Activated CD4-positive, alpha-beta memory T cell treated with anti-CD3 and anti-CD28 coated beads, Interleukin-2, amount 10 ng/mL, durations not matched to agents 7 days and 5 days (primary cell): ENCODE measurements at regions not wholly inside any gene's neighbourhood (a gene's known extent, or its start where the extent isn't known, plus 50 kb on each side); places are given as distances from the start of the nearest gene placed in this dataset.

ENCODE experiments used
- CTCF ChIA-PET: fragments of 350-600 bp; sonication (Branson Sonifier 250); formaldehyde crosslinking; loops from one replicate; lab custom pipeline; 2021; ENCODE audit warnings: antibody characterized with exemption, inconsistent platforms; lab: Charles Lee
- POLR2A ChIA-PET: fragments of 350-600 bp; sonication (Branson Sonifier 250); formaldehyde crosslinking; loops from one replicate; lab custom pipeline; 2021; ENCODE audit warnings: antibody characterized with exemption; lab: Charles Lee
- DNase-seq: peaks from one replicate; pipeline ENCODE4 v3.0.0-alpha.2; 2020
- H3K27ac Mint-ChIP-seq: one replicate; pipeline ENCODE4 v1.8.0; 2021; ENCODE audit warnings: mild to moderate bottlenecking, mixed read lengths
- H3K27me3 Mint-ChIP-seq: one replicate; pipeline ENCODE4 v1.8.0; 2021; ENCODE audit warnings: mixed read lengths
- H3K36me3 Mint-ChIP-seq: one replicate; pipeline ENCODE4 v1.8.0; 2021; ENCODE audit warnings: low read depth, mixed read lengths
- H3K4me1 Mint-ChIP-seq: one replicate; pipeline ENCODE4 v1.8.0; 2021; ENCODE audit warnings: mixed read lengths
- H3K4me3 Mint-ChIP-seq: one replicate; pipeline ENCODE4 v1.8.0; 2021; ENCODE audit warnings: mild to moderate bottlenecking, mixed read lengths
- H3K9me3 Mint-ChIP-seq: one replicate; pipeline ENCODE4 v1.8.0; 2021; ENCODE audit warnings: mixed read lengths

GRCh38 chr4:187183346-187183745, 459.7 kb upstream of the FAT1 start:
- ChIA-PET POLR2A (no interaction called here), CTCF (no interaction called here)

GRCh38 chr4:187183826-187184225, 460.2 kb upstream of the FAT1 start:
- H3K27ac Mint-ChIP-seq = no peak overlapping the region
- no peaks in the 10 kb centered on the region for H3K27me3 Mint-ChIP-seq
- H3K4me1 Mint-ChIP-seq = no peaks in the 10 kb centered on the region
- H3K9me3 Mint-ChIP-seq = no peaks in the 10 kb centered on the region
- DNase-seq = no peak
- POLR2A ChIA-PET = no interaction called here
- no peaks in the 10 kb centered on the region for H3K36me3 Mint-ChIP-seq
- CTCF ChIA-PET = no interaction called here
- no peak overlapping the region for H3K4me3 Mint-ChIP-seq

More at GRCh38 chr4:187183346-187183745, 459.7 kb upstream of the FAT1 start:
- no peaks in the 10 kb centered on the region for H3K4me1 Mint-ChIP-seq
- DNase-seq = no peak
- H3K27ac Mint-ChIP-seq = no peak overlapping the region
- H3K27me3 Mint-ChIP-seq = no peaks in the 10 kb centered on the region
- no peak overlapping the region for H3K4me3 Mint-ChIP-seq
- H3K9me3 Mint-ChIP-seq = no peaks in the 10 kb centered on the region
- H3K36me3 Mint-ChIP-seq = no peaks in the 10 kb centered on the region

GRCh38 chr4:187184508-187184907, 460.9 kb upstream of the FAT1 start:
- CTCF ChIA-PET = no interaction called here
- Mint-ChIP-seq H3K4me3 (no peak overlapping the region), H3K36me3 (no peaks in the 10 kb centered on the region), H3K4me1 (no peaks in the 10 kb centered on the region), H3K9me3 (peaks cover under 1% of the 10 kb centered on the region), H3K27ac (no peak overlapping the region), H3K27me3 (no peaks in the 10 kb centered on the region)
- POLR2A ChIA-PET = no interaction called here
- no peak for DNase-seq

GRCh38 chr4:187188118-187188517, 464.5 kb upstream of the FAT1 start:
- H3K27ac Mint-ChIP-seq = no peak overlapping the region
- no peak for DNase-seq
- H3K4me1 Mint-ChIP-seq = no peaks in the 10 kb centered on the region
- no peaks in the 10 kb centered on the region for H3K36me3 Mint-ChIP-seq
- peaks cover 10% of the 10 kb centered on the region for H3K9me3 Mint-ChIP-seq
- ChIA-PET POLR2A (no interaction called here), CTCF (interaction anchor here (0.7 kb wide), 1 partner anchor 365 kb away, joined by 3 read pairs; no protein-coding TSS in a partner anchor)
- H3K4me3 Mint-ChIP-seq = no peak overlapping the region
- no peaks in the 10 kb centered on the region for H3K27me3 Mint-ChIP-seq

DNA sequence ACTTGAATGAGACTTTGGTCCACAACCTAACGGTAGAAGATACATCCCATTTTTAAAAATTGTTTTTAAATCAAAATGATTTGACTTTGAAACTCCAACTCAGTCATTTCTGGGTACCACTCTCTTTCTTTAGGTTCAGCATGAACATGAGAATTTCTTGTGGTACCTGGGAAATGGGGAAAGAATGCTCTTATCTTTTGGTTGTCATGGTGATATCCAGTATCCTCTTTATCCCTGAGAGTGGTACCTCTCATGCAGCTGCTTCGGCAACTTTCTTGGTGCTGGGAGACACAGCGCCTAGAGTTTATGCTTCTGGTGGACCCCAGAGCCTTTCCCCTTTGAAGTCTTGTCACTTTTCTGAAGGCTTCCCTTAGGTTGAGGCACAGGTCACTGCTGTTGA, 465.1 kb upstream of the FAT1 start:
- H3K4me1 Mint-ChIP-seq = no peaks in the 10 kb centered on the region
- no peaks in the 10 kb centered on the region for H3K27me3 Mint-ChIP-seq
- H3K4me3 Mint-ChIP-seq = no peak overlapping the region
- POLR2A ChIA-PET = no interaction called here
- H3K36me3 Mint-ChIP-seq = no peaks in the 10 kb centered on the region
- DNase-seq = no peak
- H3K9me3 Mint-ChIP-seq = peaks cover 10% of the 10 kb centered on the region
- CTCF ChIA-PET = interaction anchor here (0.7 kb wide), 1 partner anchor 365 kb away, joined by 3 read pairs; no protein-coding TSS in a partner anchor
- no peak overlapping the region for H3K27ac Mint-ChIP-seq

GRCh38 chr4:187190390-187190789, 466.7 kb upstream of the FAT1 start:
- peaks cover 12% of the 10 kb centered on the region for H3K9me3 Mint-ChIP-seq
- H3K36me3 Mint-ChIP-seq = no peaks in the 10 kb centered on the region
- H3K4me3 Mint-ChIP-seq = no peak overlapping the region
- H3K4me1 Mint-ChIP-seq = no peaks in the 10 kb centered on the region
- no peaks in the 10 kb centered on the region for H3K27me3 Mint-ChIP-seq
- ChIA-PET POLR2A (no interaction called here), CTCF (no interaction called here)
- no peak for DNase-seq
- H3K27ac Mint-ChIP-seq = no peak overlapping the region

DNA sequence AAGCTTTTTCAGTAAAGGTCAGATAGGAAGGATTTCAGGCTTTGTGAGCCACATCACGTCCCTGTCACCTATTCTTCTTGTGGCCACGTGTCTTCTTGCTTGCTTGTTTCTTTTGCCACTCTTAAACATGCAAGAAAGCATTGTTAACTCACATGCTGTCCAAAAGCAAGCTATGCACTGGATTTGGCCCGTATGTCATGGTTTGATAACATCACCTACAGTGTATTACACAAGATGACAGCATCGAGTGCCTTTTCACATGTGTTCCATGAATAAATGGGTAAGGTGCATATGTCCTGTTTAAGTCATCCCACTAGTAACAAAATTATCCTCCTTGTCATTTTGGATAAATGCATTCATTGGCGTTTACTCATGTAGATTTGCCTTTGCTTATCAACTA, 468.0 kb upstream of the FAT1 start:
- H3K27ac Mint-ChIP-seq = no peak overlapping the region
- H3K27me3 Mint-ChIP-seq = no peaks in the 10 kb centered on the region
- H3K4me1 Mint-ChIP-seq = no peaks in the 10 kb centered on the region
- ChIA-PET POLR2A (no interaction called here), CTCF (no interaction called here)
- H3K9me3 Mint-ChIP-seq = peaks cover 15% of the 10 kb centered on the region
- no peaks in the 10 kb centered on the region for H3K36me3 Mint-ChIP-seq
- DNase-seq = no peak
- no peak overlapping the region for H3K4me3 Mint-ChIP-seq

- CTCF ChIA-PET = no interaction called here
Observed at GRCh38 chr4:187192266-187192665, 468.6 kb upstream of the FAT1 start.

GRCh38 chr4:187193141-187193540, 469.5 kb upstream of the FAT1 start:
- Mint-ChIP-seq H3K9me3 (peaks cover 15% of the 10 kb centered on the region), H3K4me3 (no peak overlapping the region), H3K27ac (no peak overlapping the region), H3K4me1 (no peaks in the 10 kb centered on the region), H3K27me3 (no peaks in the 10 kb centered on the region), H3K36me3 (no peaks in the 10 kb centered on the region)
- no peak for DNase-seq
- CTCF ChIA-PET = no interaction called here
- POLR2A ChIA-PET = no interaction called here

More at GRCh38 chr4:187192266-187192665, 468.6 kb upstream of the FAT1 start:
- Mint-ChIP-seq H3K36me3 (no peaks in the 10 kb centered on the region), H3K27me3 (no peaks in the 10 kb centered on the region), H3K9me3 (peaks cover 15% of the 10 kb centered on the region), H3K4me3 (no peak overlapping the region), H3K27ac (no peak overlapping the region), H3K4me1 (no peaks in the 10 kb centered on the region)
- no peak for DNase-seq
- POLR2A ChIA-PET = no interaction called here

DNA sequence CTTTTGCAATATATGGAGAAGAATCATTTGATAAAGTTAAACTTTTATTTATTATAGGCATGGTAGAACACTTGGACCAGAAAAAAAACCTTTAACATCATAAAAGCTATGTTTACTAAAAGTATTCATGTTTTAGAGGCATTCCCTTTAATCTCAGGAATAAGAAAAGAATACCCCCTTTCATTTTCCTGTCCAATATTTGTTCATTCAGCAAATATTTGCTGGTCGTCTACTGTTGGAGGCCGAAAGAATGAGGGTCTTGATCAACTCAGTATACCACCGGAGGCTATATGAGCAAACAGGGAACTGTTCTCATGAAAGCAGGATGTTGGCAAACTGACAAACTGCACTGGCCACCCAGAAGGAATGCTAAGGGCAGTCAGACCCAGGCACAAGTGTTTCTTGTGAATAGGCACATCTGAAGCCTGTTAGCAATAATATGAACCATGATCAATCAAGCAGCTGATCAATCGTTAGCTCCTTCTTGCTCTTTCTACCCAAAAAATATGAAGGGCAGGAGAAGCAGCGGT, 480.8 kb upstream of the FAT1 start:
- H3K36me3 Mint-ChIP-seq = no peaks in the 10 kb centered on the region
- no peak overlapping the region for H3K27ac Mint-ChIP-seq
- no peaks in the 10 kb centered on the region for H3K27me3 Mint-ChIP-seq
- ChIA-PET POLR2A (no interaction called here), CTCF (no interaction called here)
- no peak overlapping the region for H3K4me3 Mint-ChIP-seq
- DNase-seq = no peak
- no peaks in the 10 kb centered on the region for H3K4me1 Mint-ChIP-seq
- H3K9me3 Mint-ChIP-seq = peaks cover 5% of the 10 kb centered on the region

DNA sequence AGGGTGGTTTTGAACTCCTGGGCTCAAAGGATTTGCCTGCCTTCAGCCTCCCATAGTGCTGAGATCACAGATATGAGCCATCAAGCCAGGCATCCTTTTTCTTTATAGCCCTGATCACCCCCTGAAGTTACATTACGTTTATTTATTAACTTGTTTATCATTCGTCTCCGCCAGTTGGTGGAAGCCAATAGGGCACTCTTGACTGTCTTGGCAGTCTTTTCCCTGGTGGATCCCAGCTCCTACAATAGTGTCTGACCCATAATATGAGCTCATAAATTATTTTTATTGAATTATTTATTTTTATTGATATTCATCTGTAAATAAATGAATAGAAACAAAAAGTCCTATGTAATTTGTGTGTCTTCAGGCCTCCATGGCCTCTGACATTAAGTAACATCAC, 484.3 kb upstream of the FAT1 start:
- Mint-ChIP-seq H3K9me3 (peaks cover 10% of the 10 kb centered on the region), H3K27ac (no peak overlapping the region), H3K36me3 (no peaks in the 10 kb centered on the region), H3K4me3 (no peak overlapping the region), H3K27me3 (no peaks in the 10 kb centered on the region), H3K4me1 (no peaks in the 10 kb centered on the region)
- no peak for DNase-seq
- POLR2A ChIA-PET = no interaction called here
- CTCF ChIA-PET = no interaction called here

DNA sequence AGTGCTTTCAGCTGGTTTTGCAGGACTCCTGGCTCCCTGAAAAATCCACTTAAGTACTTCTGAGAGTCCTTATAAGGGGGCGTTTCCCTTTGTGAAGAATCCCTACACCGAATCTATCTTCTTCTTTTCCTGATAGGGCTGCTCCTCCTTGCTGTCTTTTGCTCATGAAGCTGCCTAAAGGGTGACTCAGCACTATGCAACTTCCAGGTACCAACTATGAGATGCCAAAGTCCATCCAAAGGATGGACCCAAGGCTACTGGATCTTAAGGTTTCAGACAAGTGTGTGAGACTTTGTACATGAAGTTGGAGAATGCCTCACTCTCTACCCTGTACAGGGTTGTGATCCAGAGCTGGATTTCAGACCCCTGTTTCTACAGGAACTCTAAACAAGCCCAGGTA, 485.0 kb upstream of the FAT1 start:
- DNase-seq = no peak
- Mint-ChIP-seq H3K27ac (no peak overlapping the region), H3K4me1 (no peaks in the 10 kb centered on the region), H3K27me3 (no peaks in the 10 kb centered on the region), H3K36me3 (no peaks in the 10 kb centered on the region), H3K4me3 (no peak overlapping the region), H3K9me3 (peaks cover 14% of the 10 kb centered on the region)
- ChIA-PET CTCF (no interaction called here), POLR2A (no interaction called here)

GRCh38 chr4:187209921-187210613, 486.4 kb upstream of the FAT1 start:
- no peak overlapping the region for H3K27ac Mint-ChIP-seq
- CTCF ChIA-PET = no interaction called here
- no peaks in the 10 kb centered on the region for H3K27me3 Mint-ChIP-seq
- H3K9me3 Mint-ChIP-seq = peaks cover 14% of the 10 kb centered on the region
- no peaks in the 10 kb centered on the region for H3K4me1 Mint-ChIP-seq
- H3K4me3 Mint-ChIP-seq = no peak overlapping the region
- POLR2A ChIA-PET = no interaction called here
- no peaks in the 10 kb centered on the region for H3K36me3 Mint-ChIP-seq
- no peak for DNase-seq

DNA sequence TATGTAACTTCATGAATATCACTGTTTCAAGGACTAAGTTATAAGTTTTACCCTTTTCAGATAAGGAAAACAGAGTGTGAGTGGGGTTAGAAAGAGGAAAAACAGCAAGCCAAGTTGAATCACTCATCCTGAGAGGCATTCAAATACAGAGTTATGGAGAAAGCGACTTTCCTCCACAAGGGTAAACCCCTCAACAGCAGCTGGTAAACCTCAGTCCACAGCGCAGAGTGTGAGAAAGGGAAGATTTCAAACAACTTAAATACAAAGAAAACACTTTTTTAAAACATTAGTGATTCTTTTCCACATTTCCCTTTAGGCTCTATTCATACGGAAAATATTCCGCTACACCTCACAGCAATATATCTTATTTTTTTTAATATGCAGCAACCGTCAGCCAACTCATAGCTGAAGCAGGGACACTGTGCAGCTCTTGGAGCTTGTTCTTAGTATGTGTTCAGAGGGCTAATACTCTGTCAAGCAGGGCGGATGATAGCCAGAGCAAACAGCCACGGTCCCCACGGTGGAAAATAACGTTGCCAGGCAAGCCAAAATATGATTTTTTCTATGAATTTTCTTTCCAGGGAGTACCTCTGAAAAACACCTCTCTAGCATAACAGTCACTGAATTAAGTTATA, 488.9 kb upstream of the FAT1 start:
- peaks cover 26% of the 10 kb centered on the region for H3K9me3 Mint-ChIP-seq
- no peaks in the 10 kb centered on the region for H3K36me3 Mint-ChIP-seq
- no peak for DNase-seq
- CTCF ChIA-PET = no interaction called here
- no peak overlapping the region for H3K4me3 Mint-ChIP-seq
- H3K27ac Mint-ChIP-seq = no peak overlapping the region
- POLR2A ChIA-PET = no interaction called here
- H3K27me3 Mint-ChIP-seq = no peaks in the 10 kb centered on the region
- no peaks in the 10 kb centered on the region for H3K4me1 Mint-ChIP-seq
